ENCODE measurements at regions not wholly inside any gene's neighbourhood (a gene's known extent, or its start where the extent isn't known, plus 50 kb on each side); places are given as distances from the start of the nearest gene placed in this dataset.

- Histone ChIP-seq H3K4me1 (ENCODE audit: control insufficient read depth, insufficient read depth, low read length) (no peaks in the 10 kb centered on the region), H3K27ac (ENCODE audit: low read length) (no peak overlapping the region), H3K27me3 (ENCODE audit: control insufficient read depth, insufficient read depth, low read length) (peaks cover 6% of the 10 kb centered on the region), H3K36me3 (ENCODE audit: control insufficient read depth, insufficient read depth, low read length) (no peaks in the 10 kb centered on the region), H3K9me3 (ENCODE audit: control insufficient read depth, insufficient read depth, low read length) (no peaks in the 10 kb centered on the region), H3K4me3 (ENCODE audit: low read length) (no peak overlapping the region)
- Mint-ChIP-seq H3K4me3 (no peak overlapping the region), H3K27me3 (ENCODE audit: low read depth in 2 of 2) (peaks cover 0 to 6% of the 10 kb centered on the region in 2 donors), H3K9me3 (no peaks in the 10 kb centered on the region), H3K4me1 (no peaks in the 10 kb centered on the region), H3K36me3 (no peaks in the 10 kb centered on the region), H3K27ac (no peak overlapping the region)
- DNase-seq (no peak), ATAC-seq (no peak)
- intact Hi-C loops (cut with micrococcal nuclease): no loop called here
- 100% methylated on average over 1 of the region's 2 CpGs for WGBS (ENCODE audit: insufficient coverage)
- TF ChIP-seq CTCF (IDR thresholded peaks at IDR 0.05): no peak
Observed at GRCh38 chr9:95809686-95810085, 65.8 kb upstream of the ERCC6L2 start.

- no peaks in the 10 kb centered on the region for H3K4me1 ChIP-seq (ENCODE audit: control insufficient read depth, insufficient read depth, low read length)
- no peaks in the 10 kb centered on the region for H3K36me3 ChIP-seq (ENCODE audit: control insufficient read depth, insufficient read depth, low read length)
- ATAC-seq (no peak), DNase-seq (no peak)
- no peak overlapping the region for H3K4me3 ChIP-seq (ENCODE audit: low read length)
- H3K9me3 ChIP-seq (ENCODE audit: control insufficient read depth, insufficient read depth, low read length): no peaks in the 10 kb centered on the region
- H3K9me3 Mint-ChIP-seq: no peaks in the 10 kb centered on the region
- no peak overlapping the region for H3K27ac ChIP-seq (ENCODE audit: low read length)
- intact Hi-C loops (cut with micrococcal nuclease): no loop called here
- H3K4me3 Mint-ChIP-seq: no peak overlapping the region
- no peak for TF ChIP-seq CTCF (IDR thresholded peaks at IDR 0.05)
- WGBS (ENCODE audit: insufficient coverage): 75% methylated on average over 3 of the region's 3 CpGs
- no peaks in the 10 kb centered on the region for H3K4me1 Mint-ChIP-seq
- H3K27ac Mint-ChIP-seq: no peak overlapping the region
- peaks cover 6% of the 10 kb centered on the region for H3K27me3 ChIP-seq (ENCODE audit: control insufficient read depth, insufficient read depth, low read length)
- H3K36me3 Mint-ChIP-seq: no peaks in the 10 kb centered on the region
- H3K27me3 Mint-ChIP-seq (ENCODE audit: low read depth in 2 of 2): peaks cover 0 to 6% of the 10 kb centered on the region in 2 donors
Observed at GRCh38 chr9:95808011-95808410, 67.5 kb upstream of the ERCC6L2 start.

GRCh38 chr9:95807326-95807947 is 68.1 kb upstream of the ERCC6L2 start:
- no peaks in the 10 kb centered on the region for H3K9me3 Mint-ChIP-seq
- 79% methylated on average over 5 of the region's 5 CpGs for WGBS (ENCODE audit: insufficient coverage)
- no peaks in the 10 kb centered on the region for H3K4me1 Mint-ChIP-seq
- Histone ChIP-seq H3K4me1 (ENCODE audit: control insufficient read depth, insufficient read depth, low read length) (no peaks in the 10 kb centered on the region), H3K27me3 (ENCODE audit: control insufficient read depth, insufficient read depth, low read length) (peaks cover 6% of the 10 kb centered on the region), H3K36me3 (ENCODE audit: control insufficient read depth, insufficient read depth, low read length) (no peaks in the 10 kb centered on the region), H3K27ac (ENCODE audit: low read length) (no peak overlapping the region), H3K9me3 (ENCODE audit: control insufficient read depth, insufficient read depth, low read length) (no peaks in the 10 kb centered on the region), H3K4me3 (ENCODE audit: low read length) (no peak overlapping the region)
- intact Hi-C loops (cut with micrococcal nuclease): no loop called here
- H3K4me3 Mint-ChIP-seq: no peak overlapping the region
- no peaks in the 10 kb centered on the region for H3K36me3 Mint-ChIP-seq
- ATAC-seq: no peak
- peaks cover 0 to 6% of the 10 kb centered on the region in 2 donors for H3K27me3 Mint-ChIP-seq (ENCODE audit: low read depth in 2 of 2)
- no peak overlapping the region for H3K27ac Mint-ChIP-seq
- TF ChIP-seq CTCF (IDR thresholded peaks at IDR 0.05): no peak
- no peak for DNase-seq

GRCh38 chr9:95803197-95803596 is 72.3 kb upstream of the ERCC6L2 start:
- Histone ChIP-seq H3K4me1 (ENCODE audit: control insufficient read depth, insufficient read depth, low read length) (no peaks in the 10 kb centered on the region), H3K27ac (ENCODE audit: low read length) (no peak overlapping the region), H3K36me3 (ENCODE audit: control insufficient read depth, insufficient read depth, low read length) (no peaks in the 10 kb centered on the region), H3K9me3 (ENCODE audit: control insufficient read depth, insufficient read depth, low read length) (no peaks in the 10 kb centered on the region), H3K4me3 (ENCODE audit: low read length) (no peak overlapping the region), H3K27me3 (ENCODE audit: control insufficient read depth, insufficient read depth, low read length) (peaks cover 7% of the 10 kb centered on the region)
- H3K9me3 Mint-ChIP-seq: no peaks in the 10 kb centered on the region
- WGBS (ENCODE audit: insufficient coverage): 100% methylated on average over 1 of the region's 4 CpGs
- no peak overlapping the region for H3K27ac Mint-ChIP-seq
- ATAC-seq (no peak), DNase-seq (no peak)
- peaks cover 22 to 31% of the 10 kb centered on the region in 2 donors for H3K27me3 Mint-ChIP-seq (ENCODE audit: low read depth in 2 of 2)
- TF ChIP-seq CTCF (IDR thresholded peaks at IDR 0.05): no peak
- H3K36me3 Mint-ChIP-seq: no peaks in the 10 kb centered on the region
- H3K4me1 Mint-ChIP-seq: no peaks in the 10 kb centered on the region
- intact Hi-C loops (cut with micrococcal nuclease): no loop called here
- no peak overlapping the region for H3K4me3 Mint-ChIP-seq
